K562 (cell line): ENCODE measurements at regions not wholly inside any gene's neighbourhood (a gene's known extent, or its start where the extent isn't known, plus 50 kb on each side); places are given as distances from the start of the nearest gene placed in this dataset.

Source experiments
- ARID1B ChIP-seq: fragments of 450-650 bp; IDR thresholded peaks from 2 replicates; pipeline ENCODE4 v1.6.1; 2016; ENCODE audit warnings: antibody characterized with exemption, mild to moderate bottlenecking, inconsistent platforms
- C11orf30 ChIP-seq: fragments of 450-650 bp; IDR thresholded peaks from 2 replicates; pipeline ENCODE4 v1.6.1; 2016; ENCODE audit warnings: low read depth, mild to moderate bottlenecking
- CHD7 ChIP-seq: fragments of 200-600 bp; sonication (generic); IDR thresholded peaks from one replicate; pipeline ENCODE4 v1.6.1; 2012; ENCODE audit warnings: mild to moderate bottlenecking, low read depth, low read length, inconsistent platforms
- DPF2 ChIP-seq: fragments of 450-650 bp; IDR thresholded peaks from 2 replicates; pipeline ENCODE4 v1.6.1; 2016
- ELK1 ChIP-seq: sonication (generic); formaldehyde crosslinking; IDR thresholded peaks from 2 replicates; pipeline ENCODE4 v1.8.1; 2022; ENCODE audit warnings: missing genetic modification reagents
- GTF2E2 ChIP-seq: fragments of 200-800 bp; sonication (Bioruptor generic); IDR thresholded peaks from 2 replicates; pipeline ENCODE4 v1.6.1; 2016; ENCODE audit warnings: missing genetic modification characterization, missing compliant biosample characterization
- HMGN3 ChIP-seq: IDR thresholded peaks from 2 replicates; pipeline ENCODE4 v1.6.1; 2011; ENCODE audit warnings: borderline replicate concordance, low read depth, mild to moderate bottlenecking, mixed read lengths, low read length; ENCODE audit not compliant: insufficient read length; ENCODE audit errors: extremely low read depth
- MITF ChIP-seq: IDR thresholded peaks from 2 replicates; pipeline ENCODE4 v1.6.1; 2014; ENCODE audit warnings: antibody characterized with exemption
- NR2C2 ChIP-seq, 2 experiments: fragments of 200-800 bp in 1 of 2; sonication (Bioruptor generic) in 1 of 2; sonication (generic) in 1 of 2; formaldehyde crosslinking in 1 of 2; IDR thresholded peaks; 2 replicates each; pipeline versions ENCODE4 v1.6.1 to v1.8.0; 2016 to 2022; ENCODE audit warnings: mild to moderate bottlenecking in 1 of 2, missing compliant biosample characterization in 1 of 2, missing genetic modification characterization in 1 of 2, missing genetic modification reagents in 1 of 2
- SRF ChIP-seq, 2 experiments: fragments of 250-450, 450-650 bp in 1 of 2; sonication (Bioruptor Pico) in 1 of 2; sonication (generic) in 1 of 2; formaldehyde crosslinking; IDR thresholded peaks; 2 replicates each; pipeline versions ENCODE4 v1.5.0 to v1.5.1; 2020 to 2022; ENCODE audit warnings: mild to moderate bottlenecking in 1 of 2, missing genetic modification reagents in 1 of 2
- ZNF274 ChIP-seq: IDR thresholded peaks from 2 replicates; pipeline ENCODE4 v1.6.1; 2011; ENCODE audit warnings: low read depth, mild to moderate bottlenecking, low read length, moderate library complexity, borderline replicate concordance
- ZNF398 ChIP-seq: fragments of 250-450 bp; sonication (Bioruptor Pico); IDR thresholded peaks from 2 replicates; pipeline ENCODE4 v1.8.0; 2021; ENCODE audit warnings: moderate library complexity, mild to moderate bottlenecking, inconsistent platforms

- TF ChIP-seq CHD7 (no peak), DPF2 (peak; percentile 80), ZNF398 (CRISPR knock-in tag) (no peak), C11orf30 (peak; percentile 89), GTF2E2 (tag) (no peak), HMGN3 (no peak), MITF (peak; percentile 75), ARID1B (peak; percentile 92), NR2C2 (CRISPR knock-in tag; IDR thresholded peaks at IDR 0.05) (no peak), NR2C2 (tag; IDR thresholded peaks at IDR 0.05) (no peak), SRF (CRISPR knock-in tag; IDR thresholded peaks at IDR 0.05) (peak in 1 of 2 experiments; percentile 92; a peak in 2 of 4 replicates), ZNF274 (no peak), ELK1 (CRISPR knock-in tag) (no peak)
Observed at GRCh38 chr22:42180349-42180842, 49.8 kb upstream of the CYP2D6 start (continued).
